ENCODE measurements at regions not wholly inside any gene's neighbourhood (a gene's known extent, or its start where the extent isn't known, plus 50 kb on each side); places are given as distances from the start of the nearest gene placed in this dataset.

- TF ChIP-seq, protein P1, sequence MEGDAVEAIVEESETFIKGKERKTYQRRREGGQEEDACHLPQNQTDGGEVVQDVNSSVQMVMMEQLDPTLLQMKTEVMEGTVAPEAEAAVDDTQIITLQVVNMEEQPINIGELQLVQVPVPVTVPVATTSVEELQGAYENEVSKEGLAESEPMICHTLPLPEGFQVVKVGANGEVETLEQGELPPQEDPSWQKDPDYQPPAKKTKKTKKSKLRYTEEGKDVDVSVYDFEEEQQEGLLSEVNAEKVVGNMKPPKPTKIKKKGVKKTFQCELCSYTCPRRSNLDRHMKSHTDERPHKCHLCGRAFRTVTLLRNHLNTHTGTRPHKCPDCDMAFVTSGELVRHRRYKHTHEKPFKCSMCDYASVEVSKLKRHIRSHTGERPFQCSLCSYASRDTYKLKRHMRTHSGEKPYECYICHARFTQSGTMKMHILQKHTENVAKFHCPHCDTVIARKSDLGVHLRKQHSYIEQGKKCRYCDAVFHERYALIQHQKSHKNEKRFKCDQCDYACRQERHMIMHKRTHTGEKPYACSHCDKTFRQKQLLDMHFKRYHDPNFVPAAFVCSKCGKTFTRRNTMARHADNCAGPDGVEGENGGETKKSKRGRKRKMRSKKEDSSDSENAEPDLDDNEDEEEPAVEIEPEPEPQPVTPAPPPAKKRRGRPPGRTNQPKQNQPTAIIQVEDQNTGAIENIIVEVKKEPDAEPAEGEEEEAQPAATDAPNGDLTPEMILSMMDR (IDR thresholded peaks at IDR 0.05), result no peak
- no peak for TF ChIP-seq POLR2A (IDR thresholded peaks at IDR 0.05)
Measured at GRCh38 chr13:33472446-33472845, 186.9 kb upstream of the STARD13 start.
